ENCODE measurements at regions not wholly inside any gene's neighbourhood (a gene's known extent, or its start where the extent isn't known, plus 50 kb on each side); places are given as distances from the start of the nearest gene placed in this dataset.

DNA sequence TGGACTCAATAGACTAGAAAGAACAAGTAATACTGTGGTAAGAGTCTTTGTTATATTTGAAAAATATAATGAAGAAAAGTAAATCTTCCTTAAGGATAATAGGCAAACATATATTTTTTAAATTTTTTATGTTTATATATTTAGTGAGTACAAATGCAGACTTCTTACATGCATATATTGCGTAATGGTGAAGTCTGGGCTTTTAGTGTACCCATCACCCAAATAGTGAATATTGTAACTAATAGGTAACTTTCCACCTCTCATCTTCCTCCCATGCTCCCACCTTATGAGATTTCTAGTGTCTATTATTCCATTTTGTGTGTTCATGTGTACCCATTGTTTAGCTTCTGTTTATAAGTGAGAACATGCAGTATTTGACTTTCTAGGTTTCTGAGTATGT, 711.2 kb upstream of the NDST4 start:
- TF ChIP-seq, protein P1, sequence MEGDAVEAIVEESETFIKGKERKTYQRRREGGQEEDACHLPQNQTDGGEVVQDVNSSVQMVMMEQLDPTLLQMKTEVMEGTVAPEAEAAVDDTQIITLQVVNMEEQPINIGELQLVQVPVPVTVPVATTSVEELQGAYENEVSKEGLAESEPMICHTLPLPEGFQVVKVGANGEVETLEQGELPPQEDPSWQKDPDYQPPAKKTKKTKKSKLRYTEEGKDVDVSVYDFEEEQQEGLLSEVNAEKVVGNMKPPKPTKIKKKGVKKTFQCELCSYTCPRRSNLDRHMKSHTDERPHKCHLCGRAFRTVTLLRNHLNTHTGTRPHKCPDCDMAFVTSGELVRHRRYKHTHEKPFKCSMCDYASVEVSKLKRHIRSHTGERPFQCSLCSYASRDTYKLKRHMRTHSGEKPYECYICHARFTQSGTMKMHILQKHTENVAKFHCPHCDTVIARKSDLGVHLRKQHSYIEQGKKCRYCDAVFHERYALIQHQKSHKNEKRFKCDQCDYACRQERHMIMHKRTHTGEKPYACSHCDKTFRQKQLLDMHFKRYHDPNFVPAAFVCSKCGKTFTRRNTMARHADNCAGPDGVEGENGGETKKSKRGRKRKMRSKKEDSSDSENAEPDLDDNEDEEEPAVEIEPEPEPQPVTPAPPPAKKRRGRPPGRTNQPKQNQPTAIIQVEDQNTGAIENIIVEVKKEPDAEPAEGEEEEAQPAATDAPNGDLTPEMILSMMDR (CRISPR knock-in tag; IDR thresholded peaks at IDR 0.05) = no peak
- no peak for TF ChIP-seq ZNF773 (CRISPR knock-in tag; IDR thresholded peaks at IDR 0.05; ENCODE audit: borderline replicate concordance)
- no peak for TF ChIP-seq NCOR1 (IDR thresholded peaks at IDR 0.05; ENCODE audit: borderline replicate concordance, low read length)
- TF ChIP-seq TCF7L2 (IDR thresholded peaks at IDR 0.05; ENCODE audit: low read depth, low read length) = no peak
- no peak for TF ChIP-seq RFX5 (IDR thresholded peaks at IDR 0.05; ENCODE audit: low read depth, low read length)
- no peak for TF ChIP-seq POLR2A (IDR thresholded peaks at IDR 0.05; ENCODE audit: insufficient read depth in 1 of 2, low read depth in 2 of 2, low read length in 2 of 2)
- TF ChIP-seq PCBP2 (optimal IDR thresholded peaks at IDR 0.05; ENCODE audit: low read depth, low read length, poor library complexity, severe bottlenecking) = no peak
- TF ChIP-seq, protein P2, sequence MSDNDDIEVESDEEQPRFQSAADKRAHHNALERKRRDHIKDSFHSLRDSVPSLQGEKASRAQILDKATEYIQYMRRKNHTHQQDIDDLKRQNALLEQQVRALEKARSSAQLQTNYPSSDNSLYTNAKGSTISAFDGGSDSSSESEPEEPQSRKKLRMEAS (IDR thresholded peaks at IDR 0.05) = no peak
- no peak for TF ChIP-seq POLR2AphosphoS5 (IDR thresholded peaks at IDR 0.05; ENCODE audit: low read depth, low read length)
- TF ChIP-seq, protein P3, sequence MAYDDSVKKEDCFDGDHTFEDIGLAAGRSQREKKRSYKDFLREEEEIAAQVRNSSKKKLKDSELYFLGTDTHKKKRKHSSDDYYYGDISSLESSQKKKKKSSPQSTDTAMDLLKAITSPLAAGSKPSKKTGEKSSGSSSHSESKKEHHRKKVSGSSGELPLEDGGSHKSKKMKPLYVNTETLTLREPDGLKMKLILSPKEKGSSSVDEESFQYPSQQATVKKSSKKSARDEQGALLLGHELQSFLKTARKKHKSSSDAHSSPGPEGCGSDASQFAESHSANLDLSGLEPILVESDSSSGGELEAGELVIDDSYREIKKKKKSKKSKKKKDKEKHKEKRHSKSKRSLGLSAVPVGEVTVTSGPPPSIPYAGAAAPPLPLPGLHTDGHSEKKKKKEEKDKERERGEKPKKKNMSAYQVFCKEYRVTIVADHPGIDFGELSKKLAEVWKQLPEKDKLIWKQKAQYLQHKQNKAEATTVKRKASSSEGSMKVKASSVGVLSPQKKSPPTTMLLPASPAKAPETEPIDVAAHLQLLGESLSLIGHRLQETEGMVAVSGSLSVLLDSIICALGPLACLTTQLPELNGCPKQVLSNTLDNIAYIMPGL (CRISPR knock-in tag; IDR thresholded peaks at IDR 0.05; ENCODE audit: borderline replicate concordance in 1 of 2, low read depth in 1 of 2) = no peak
- TF ChIP-seq, protein P4, sequence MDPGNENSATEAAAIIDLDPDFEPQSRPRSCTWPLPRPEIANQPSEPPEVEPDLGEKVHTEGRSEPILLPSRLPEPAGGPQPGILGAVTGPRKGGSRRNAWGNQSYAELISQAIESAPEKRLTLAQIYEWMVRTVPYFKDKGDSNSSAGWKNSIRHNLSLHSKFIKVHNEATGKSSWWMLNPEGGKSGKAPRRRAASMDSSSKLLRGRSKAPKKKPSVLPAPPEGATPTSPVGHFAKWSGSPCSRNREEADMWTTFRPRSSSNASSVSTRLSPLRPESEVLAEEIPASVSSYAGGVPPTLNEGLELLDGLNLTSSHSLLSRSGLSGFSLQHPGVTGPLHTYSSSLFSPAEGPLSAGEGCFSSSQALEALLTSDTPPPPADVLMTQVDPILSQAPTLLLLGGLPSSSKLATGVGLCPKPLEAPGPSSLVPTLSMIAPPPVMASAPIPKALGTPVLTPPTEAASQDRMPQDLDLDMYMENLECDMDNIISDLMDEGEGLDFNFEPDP (CRISPR knock-in tag; conservative IDR thresholded peaks at IDR 0.05) = no peak
- no peak for TF ChIP-seq NCOA5 (CRISPR knock-in tag; IDR thresholded peaks at IDR 0.05)
- TF ChIP-seq PHF20 (CRISPR knock-in tag; IDR thresholded peaks at IDR 0.05) = no peak

All from HepG2 (cell line).